ENCODE measurements at regions not wholly inside any gene's neighbourhood (a gene's known extent, or its start where the extent isn't known, plus 50 kb on each side); places are given as distances from the start of the nearest gene placed in this dataset.

DNA sequence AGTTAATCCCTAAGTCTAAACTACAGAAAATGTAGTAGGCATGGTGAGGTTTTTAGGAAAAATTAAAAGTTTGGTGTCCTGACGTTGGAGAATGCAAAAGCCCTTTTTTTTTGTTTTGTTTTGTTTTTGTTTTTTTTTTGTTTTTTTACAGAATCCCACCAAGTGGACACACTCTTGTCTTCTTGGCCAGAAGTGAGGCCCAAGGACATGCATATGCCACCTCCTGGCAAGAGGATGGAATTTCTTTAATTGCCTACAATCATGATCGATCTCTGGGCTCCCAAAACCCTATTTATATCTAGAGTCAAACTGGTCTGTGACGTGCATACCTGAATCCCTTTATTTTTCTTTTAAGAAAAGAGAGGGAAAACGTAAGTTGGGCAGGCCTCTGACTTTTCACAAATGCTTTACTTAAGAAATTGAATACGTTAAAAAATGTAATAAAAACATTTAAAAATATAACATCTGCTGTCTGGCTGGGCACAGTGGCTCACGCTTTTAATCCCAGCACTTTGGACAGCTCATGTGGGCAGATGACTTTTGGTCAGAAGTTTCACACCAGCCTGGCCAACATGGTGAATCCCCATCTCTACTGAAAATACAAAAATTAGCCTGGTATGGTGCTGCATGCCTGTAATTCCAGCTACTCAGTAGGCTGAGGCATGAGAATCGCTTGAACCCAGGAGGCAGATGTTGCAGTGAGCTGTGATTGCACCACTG lies 502.7 kb downstream of the CBLN2 start:
- no peaks in the 10 kb centered on the region for H3K4me1 ChIP-seq
- ATAC-seq (no peak), DNase-seq (no peak)
- no peaks in the 10 kb centered on the region for H3K27me3 ChIP-seq
- H3K9me3 ChIP-seq = no peaks in the 10 kb centered on the region
- intact Hi-C loops (cut with DNase I) = no loop called here
- H3K27ac ChIP-seq = no peak overlapping the region
- H3K36me3 ChIP-seq = no peaks in the 10 kb centered on the region
- no peak overlapping the region for H3K4me3 ChIP-seq
- WGBS (ENCODE audit: insufficient coverage, low coverage, low lambda C conversion rate, missing lambda C conversion rate) = 50% methylated on average over 7 of the region's 7 CpGs
- TF ChIP-seq POLR2A (IDR thresholded peaks at IDR 0.05) = no peak
- TF ChIP-seq, protein P1, sequence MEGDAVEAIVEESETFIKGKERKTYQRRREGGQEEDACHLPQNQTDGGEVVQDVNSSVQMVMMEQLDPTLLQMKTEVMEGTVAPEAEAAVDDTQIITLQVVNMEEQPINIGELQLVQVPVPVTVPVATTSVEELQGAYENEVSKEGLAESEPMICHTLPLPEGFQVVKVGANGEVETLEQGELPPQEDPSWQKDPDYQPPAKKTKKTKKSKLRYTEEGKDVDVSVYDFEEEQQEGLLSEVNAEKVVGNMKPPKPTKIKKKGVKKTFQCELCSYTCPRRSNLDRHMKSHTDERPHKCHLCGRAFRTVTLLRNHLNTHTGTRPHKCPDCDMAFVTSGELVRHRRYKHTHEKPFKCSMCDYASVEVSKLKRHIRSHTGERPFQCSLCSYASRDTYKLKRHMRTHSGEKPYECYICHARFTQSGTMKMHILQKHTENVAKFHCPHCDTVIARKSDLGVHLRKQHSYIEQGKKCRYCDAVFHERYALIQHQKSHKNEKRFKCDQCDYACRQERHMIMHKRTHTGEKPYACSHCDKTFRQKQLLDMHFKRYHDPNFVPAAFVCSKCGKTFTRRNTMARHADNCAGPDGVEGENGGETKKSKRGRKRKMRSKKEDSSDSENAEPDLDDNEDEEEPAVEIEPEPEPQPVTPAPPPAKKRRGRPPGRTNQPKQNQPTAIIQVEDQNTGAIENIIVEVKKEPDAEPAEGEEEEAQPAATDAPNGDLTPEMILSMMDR (IDR thresholded peaks at IDR 0.05) = no peak

DNA sequence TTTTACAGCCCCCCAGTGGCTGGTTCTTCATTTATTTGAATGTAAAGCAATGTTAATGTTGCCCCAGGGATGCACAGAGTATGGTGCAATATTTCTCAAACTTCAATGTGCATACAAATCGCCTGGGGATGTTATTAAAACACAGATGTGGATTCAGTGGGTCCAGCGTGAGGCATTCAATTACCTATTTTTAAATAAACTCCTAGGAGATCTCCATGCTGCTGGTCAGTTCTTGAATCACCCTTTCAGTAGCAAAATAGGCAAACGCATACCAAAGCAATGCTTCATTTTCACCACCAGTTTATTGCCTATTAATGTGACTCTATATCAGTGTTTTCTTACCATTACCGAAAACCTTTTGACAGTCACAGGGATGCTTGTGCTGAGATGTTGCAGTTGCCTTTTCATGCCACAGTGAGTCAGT lies 530.7 kb downstream of the CBLN2 start:
- ATAC-seq = no peak
- no peak overlapping the region for H3K4me3 ChIP-seq
- intact Hi-C loops (cut with DNase I) = no loop called here
- 48% methylated on average over 4 of the region's 4 CpGs for WGBS (ENCODE audit: insufficient coverage, low coverage, low lambda C conversion rate, missing lambda C conversion rate)
- H3K36me3 ChIP-seq = no peaks in the 10 kb centered on the region
- no peaks in the 10 kb centered on the region for H3K27me3 ChIP-seq
- H3K9me3 ChIP-seq = no peaks in the 10 kb centered on the region
- no peak overlapping the region for H3K27ac ChIP-seq
- TF ChIP-seq POLR2A (IDR thresholded peaks at IDR 0.05) = no peak
- TF ChIP-seq, protein P1 (IDR thresholded peaks at IDR 0.05) = no peak
- no peaks in the 10 kb centered on the region for H3K4me1 ChIP-seq
- no peak for DNase-seq

DNA sequence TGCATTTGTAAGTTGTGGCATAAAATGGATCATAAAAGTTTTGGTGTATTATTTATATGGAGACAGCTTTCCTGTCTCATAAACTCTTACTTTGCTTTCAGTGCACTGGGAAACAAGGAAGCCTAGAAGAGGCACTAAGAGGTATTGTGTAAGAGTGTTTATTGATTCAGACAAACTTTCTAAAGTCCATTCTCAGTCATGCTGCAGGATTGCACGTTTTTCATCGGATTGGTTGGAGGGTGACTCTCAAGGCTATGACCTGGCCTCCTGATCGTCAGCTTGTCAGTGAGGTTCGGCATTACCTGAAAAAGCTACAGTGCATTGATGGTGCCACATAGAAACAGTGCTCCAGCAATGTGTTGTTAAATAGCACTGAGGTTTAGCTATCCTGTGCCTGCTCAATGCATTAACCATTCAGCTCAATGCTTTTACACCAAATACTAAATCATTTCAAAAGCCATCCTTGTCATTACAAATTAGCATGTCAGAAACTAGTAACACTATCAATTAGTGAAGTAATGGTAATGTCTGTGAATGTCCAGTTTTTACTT lies 545.5 kb downstream of the CBLN2 start:
- no peak for TF ChIP-seq POLR2A (IDR thresholded peaks at IDR 0.05)
- TF ChIP-seq, protein P1 (IDR thresholded peaks at IDR 0.05) = no peak
- Histone ChIP-seq H3K27me3 (no peaks in the 10 kb centered on the region), H3K4me1 (peaks cover 0 to 6% (median 0%) of the 10 kb centered on the region in 4 donors), H3K27ac (peak overlapping the region in 1 of 3 donors; percentile 16), H3K9me3 (no peaks in the 10 kb centered on the region), H3K4me3 (no peak overlapping the region), H3K36me3 (no peaks in the 10 kb centered on the region)
- ATAC-seq (peak; percentile 96 to 100 (median 98)), DNase-seq (peak in 2 of 3 donors; percentile 21 to 63)
- 48% methylated on average over 4 of the region's 4 CpGs for WGBS (ENCODE audit: insufficient coverage, low coverage, low lambda C conversion rate, missing lambda C conversion rate)
- intact Hi-C loops (cut with DNase I) = no loop called here

DNA sequence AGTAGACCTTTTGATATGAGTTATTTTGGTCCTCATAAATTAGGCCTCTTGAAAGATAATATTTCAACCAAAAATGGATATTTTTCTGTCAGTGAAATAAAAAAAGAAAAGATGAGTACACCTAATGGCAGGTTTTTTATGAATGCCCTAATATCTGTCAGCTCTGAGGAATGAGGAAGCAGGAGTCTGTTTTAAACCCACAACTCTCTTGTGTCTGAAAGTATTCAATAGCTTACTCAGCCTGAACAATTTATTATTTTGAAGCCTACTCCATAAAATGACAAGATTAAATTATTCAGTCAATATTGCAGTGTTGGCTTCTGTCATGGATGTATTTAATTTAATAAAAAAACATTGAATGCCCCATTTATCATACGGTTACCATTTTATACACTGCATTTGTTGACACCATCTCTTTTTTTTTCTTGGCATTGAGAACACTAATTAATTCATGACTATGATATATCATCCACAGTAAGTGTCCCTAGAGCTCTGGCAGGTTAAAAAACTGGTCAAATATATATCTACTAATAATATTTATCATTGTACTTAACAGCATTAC lies 548.2 kb downstream of the CBLN2 start:
- no peak overlapping the region for H3K27ac ChIP-seq
- peaks cover 0 to 6% (median 0%) of the 10 kb centered on the region in 4 donors for H3K4me1 ChIP-seq
- intact Hi-C loops (cut with DNase I) = no loop called here
- DNase-seq (no peak), ATAC-seq (no peak)
- H3K4me3 ChIP-seq = no peak overlapping the region
- no peaks in the 10 kb centered on the region for H3K9me3 ChIP-seq
- TF ChIP-seq, protein P1 (IDR thresholded peaks at IDR 0.05) = no peak
- TF ChIP-seq POLR2A (IDR thresholded peaks at IDR 0.05) = no peak
- H3K36me3 ChIP-seq = no peaks in the 10 kb centered on the region
- 75% methylated on average over 1 of the region's 1 CpG for WGBS (ENCODE audit: insufficient coverage, low coverage, low lambda C conversion rate, missing lambda C conversion rate)
- H3K27me3 ChIP-seq = no peaks in the 10 kb centered on the region

Measured in right lobe of liver (tissue), 6 donors.